HG02610 (cell line): ENCODE measurements at regions not wholly inside any gene's neighbourhood (a gene's known extent, or its start where the extent isn't known, plus 50 kb on each side); places are given as distances from the start of the nearest gene placed in this dataset.
"Not testable (repeated sequence)": the region's sequence is repeated elsewhere in the genome, so short reads cannot be mapped to it uniquely, and the experiment has no call there.

Experiments
- ATAC-seq: cut with Tn5 transposase; IDR thresholded peaks from one replicate; pipeline ENCODE4 v1.9.1; 2021; ENCODE audit warnings: mild to moderate bottlenecking, moderate library complexity; ENCODE audit not compliant: unreplicated experiment

DNA sequence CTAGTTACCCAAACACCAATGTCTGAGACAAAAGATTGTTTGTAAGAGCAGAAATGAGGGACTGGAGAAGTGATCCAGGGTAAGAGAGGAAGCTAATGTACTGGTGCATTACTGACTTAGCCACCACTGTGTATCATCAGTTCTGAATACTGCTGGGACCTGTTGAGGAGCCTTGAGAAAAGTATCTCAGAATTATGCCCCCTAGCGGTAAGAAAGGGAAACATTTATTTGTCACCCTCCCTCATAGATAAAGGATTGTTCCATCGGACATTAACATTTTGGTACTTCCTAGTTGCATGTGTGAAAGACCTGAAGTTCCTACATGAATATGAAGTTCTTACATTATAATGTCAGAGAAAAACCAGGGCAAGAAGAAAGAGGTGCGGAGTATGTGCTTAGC is 612.5 kb downstream of the FSCB start:
- peak; percentile 72 for ATAC-seq

GRCh38 chr14:43887523-43887922 is 619.6 kb downstream of the FSCB start:
- ATAC-seq = no peak

DNA sequence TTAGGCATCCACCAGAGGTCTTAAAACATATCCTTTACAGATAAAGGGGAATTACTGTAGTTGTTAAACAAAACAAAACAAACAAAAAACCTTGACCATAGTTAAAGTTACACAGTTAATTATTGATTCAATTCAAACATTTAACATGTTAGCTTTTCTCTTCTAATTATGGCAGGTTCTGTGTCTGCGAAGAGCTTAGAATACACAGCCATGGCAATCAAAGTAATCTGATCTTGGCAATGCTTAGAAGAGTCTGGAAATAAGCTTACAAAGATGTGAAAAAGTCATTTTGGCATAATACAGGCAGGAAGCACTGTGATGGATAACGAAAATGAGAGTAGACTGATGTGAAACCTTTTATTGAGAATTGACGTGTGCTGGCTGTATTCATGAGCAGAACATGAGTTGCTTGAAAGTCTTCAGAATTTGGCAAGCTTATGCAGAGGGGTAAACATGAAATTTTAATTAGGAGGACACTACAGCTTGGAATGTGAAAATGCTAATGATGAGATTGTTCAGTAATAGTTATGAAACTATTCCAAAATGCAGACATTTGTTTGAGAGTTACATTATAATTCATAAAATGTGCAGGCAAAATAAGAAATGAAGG is 629.6 kb downstream of the FSCB start:
- ATAC-seq = peak; percentile 79

DNA sequence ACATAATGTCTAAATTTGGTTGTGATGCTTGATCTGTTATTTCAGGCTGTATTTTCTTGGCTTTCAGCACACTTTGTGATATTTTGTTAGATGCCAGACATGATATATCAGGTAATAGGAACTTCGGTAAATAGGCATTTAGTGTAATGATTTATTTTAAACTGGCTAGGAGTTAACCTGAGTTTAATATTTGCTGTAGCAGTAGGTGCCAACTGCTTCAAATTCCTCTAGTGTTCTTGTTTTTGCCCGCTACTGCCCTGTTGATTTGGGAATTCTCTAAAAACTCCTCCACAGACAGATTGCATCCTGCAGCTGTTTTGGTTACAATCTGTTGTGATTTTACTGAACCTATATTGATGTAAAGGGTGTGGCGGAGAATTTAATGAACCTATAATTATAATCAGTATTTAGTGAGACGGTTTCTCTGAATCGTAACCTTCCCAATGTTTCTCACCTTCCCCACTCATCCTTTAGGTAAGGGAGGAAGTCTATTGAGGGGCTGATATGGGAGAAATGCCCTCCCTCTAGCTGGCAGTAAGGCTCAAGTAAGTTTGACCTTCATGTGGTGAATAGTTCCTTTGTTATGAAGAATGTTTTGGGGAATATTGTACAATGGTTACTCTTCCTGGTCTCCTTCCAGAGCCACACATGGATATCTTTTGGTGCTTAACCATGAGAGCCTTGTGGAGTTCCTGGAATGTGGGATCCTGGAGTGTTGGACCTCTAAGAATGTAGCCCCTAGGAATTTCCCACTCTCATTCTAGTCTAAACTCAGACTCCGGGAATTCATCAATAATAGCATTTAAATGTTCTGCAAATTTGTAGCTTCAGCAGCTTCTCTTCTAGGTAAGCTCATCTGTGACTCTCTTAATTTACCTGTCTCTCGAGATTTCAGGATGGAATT is 634.1 kb downstream of the FSCB start:
- ATAC-seq = no peak

DNA sequence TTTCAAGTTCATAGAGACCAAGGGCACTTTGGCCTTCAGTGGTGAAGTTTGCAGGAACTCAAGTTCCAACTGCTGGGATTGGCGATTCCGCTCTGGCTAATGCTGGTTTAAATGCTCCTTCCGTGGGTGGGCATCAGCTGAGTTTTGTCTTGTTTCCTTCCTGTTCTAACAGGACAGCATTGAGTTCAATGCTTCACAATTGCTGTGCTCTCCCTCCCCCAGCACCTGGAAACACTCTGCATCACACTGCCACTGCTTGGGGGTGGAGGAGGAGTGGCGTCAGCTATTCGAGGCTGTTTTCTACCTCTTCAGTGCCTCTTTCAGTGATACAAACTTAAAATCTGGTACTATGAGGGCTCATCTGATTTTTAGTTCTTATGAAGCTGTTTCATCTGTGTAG is 634.9 kb downstream of the FSCB start:
- ATAC-seq = no peak

DNA sequence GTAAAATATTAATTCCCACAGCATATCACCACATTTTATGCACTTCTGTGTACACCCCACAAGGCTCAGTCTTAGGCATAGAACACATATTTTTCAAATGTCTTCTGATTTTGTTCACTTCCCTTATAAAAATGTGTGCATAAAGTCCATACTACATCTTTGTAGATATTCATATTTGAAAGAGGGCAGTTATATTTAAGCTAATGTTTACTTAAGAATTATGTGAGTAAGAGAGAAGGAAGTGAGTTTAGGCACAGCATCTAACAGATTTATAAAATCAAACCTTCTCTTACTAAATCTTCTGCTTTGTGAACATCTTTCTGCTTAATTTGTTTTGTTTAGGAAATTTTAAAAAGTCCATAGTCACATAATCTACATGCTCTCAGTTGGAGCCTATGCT is 648.1 kb downstream of the FSCB start:
- no peak for ATAC-seq

DNA sequence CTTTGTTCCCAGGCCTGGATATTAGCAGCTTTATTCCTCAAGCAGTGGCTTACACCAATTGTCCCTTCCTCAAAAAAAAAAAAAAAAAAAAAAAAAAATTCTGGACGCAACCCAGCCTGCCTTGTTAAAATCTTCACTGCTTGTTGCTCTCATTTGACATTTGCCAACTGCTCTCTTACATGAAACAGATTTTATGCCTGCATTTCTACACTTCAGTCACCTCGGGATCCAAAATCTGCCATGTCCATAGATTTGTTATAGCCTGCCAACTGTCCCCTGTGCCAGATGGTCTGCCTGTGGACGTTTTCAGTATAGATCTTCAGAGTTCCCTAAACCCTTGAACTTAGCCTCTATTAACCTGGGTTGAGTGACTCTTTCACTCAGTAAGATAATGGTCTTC is 651.5 kb downstream of the FSCB start:
- no peak for ATAC-seq

DNA sequence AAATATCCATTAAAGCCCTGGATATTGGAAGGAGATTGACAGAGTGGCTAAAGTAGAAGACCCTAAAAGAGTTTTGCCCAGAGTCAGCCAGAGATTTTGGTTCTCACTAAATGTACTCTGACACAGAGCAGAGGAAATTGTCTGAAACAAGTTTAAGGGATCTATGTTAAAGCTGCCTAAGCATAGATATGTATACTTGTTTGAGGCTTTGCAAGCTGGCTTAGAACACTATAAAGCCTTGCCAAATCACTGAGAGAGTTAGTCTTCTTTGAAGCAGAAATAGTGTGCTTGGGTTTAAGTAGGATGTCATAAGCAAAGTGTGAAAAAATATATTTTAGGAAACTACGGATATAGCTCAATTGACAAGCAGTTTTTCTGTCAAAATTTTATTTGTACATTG is 653.5 kb downstream of the FSCB start:
- no peak for ATAC-seq

- peak; percentile 83 for ATAC-seq
Measured at GRCh38 chr14:43803076-43803689, 703.9 kb downstream of the FSCB start.

- ATAC-seq = no peak
Measured at GRCh38 chr14:43795600-43796228, 711.4 kb downstream of the FSCB start.

- ATAC-seq = no peak
Measured at GRCh38 chr14:43793579-43793978, 713.5 kb downstream of the FSCB start.

- no peak for ATAC-seq
Measured at GRCh38 chr14:43792980-43793379, 714.1 kb downstream of the FSCB start.

GRCh38 chr14:43790681-43791080 is 716.4 kb downstream of the FSCB start:
- no peak for ATAC-seq

DNA sequence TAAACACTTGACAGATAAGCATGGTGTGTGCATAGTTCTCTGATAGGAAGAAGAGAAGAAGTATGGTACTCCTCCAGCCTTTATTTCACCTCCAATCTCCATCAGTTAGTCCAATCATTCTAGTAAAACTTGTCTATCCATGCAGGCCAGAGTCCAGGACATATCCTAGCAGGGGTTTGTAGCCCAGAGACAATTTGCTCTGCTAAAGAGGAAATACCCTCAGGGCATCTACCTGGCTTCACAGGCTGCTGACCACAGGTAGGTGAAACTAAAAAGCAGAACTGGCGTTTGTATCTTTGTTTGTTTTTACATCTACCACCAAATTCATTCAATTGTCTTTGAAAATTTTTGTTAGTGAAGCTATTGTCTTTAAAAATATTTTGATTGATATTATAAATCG is 717.6 kb downstream of the FSCB start:
- ATAC-seq = no peak

- no peak for ATAC-seq
Measured at GRCh38 chr14:43786066-43786762, 720.9 kb downstream of the FSCB start.

DNA sequence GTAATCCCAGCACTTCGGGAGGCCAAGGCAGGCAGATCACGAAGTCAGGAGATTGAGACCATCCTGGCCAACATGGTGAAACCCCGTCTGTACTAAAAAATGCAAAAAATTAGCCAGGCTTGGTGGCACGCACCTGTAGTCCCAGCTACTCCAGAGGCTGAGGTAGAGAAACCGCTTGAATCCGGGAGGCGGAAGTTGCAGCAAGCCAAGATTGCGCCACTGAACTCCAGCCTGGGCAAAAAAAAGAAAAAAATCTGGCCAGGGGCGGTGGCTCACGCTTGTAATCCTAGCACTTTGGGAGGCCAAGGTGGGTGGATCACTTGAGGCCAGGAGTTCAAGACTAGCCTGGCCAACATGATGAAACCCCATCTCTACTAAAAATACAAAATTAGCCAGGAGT is 722.7 kb downstream of the FSCB start:
- not testable (repeated sequence) for ATAC-seq

DNA sequence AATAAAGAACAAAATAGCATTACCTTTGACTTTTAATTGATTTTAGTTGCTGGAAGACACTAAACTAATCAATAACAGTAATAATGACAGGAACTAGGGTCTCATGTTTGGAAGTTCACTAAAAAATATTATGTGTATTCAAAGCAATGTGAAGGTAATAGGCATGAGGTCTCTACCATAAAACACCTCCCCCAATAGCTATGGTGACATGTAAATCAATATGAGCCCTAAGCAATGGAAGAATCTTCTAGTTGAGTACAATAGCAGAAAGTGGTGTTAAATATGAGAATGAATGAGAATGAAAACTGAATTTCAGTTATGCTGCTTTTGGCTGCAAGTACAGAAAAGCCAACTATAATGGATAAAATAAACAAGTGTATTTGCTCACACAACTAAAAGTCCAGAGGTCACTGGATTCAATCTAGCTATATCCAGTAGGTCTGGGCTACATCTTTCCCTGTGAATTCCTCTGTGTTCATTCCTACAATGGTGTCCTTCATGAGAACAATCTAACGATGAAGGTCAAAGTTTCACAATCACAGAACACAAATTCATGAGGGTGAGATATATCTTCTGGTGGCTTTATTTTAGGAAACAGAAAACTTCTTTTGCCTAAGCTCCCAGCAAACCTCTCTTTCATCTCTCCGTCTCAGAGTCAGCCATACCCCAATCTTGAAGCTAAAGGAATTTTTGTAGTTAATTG is 728.0 kb downstream of the FSCB start:
- ATAC-seq = no peak

- ATAC-seq = no peak
Measured at GRCh38 chr14:43778570-43778936, 728.5 kb downstream of the FSCB start.

DNA sequence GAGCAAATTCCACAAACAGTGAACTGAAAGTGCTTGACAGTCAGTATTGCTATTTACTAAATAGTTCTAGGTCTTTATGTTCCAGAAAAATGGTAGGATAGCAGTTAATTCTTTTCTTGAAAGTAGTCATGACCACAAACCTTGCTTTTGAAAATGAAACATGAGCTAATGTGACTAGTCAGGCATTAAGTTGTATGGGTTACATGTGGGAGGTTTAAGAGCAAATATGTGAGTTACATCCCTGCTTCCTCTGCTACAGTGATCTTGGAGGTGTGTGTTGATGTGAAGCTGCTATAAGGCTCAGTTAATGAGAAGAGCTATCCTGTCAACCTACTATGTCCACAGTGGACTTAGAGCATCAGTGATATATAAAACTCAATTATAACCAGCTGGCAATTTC is 741.6 kb downstream of the FSCB start:
- ATAC-seq = no peak

DNA sequence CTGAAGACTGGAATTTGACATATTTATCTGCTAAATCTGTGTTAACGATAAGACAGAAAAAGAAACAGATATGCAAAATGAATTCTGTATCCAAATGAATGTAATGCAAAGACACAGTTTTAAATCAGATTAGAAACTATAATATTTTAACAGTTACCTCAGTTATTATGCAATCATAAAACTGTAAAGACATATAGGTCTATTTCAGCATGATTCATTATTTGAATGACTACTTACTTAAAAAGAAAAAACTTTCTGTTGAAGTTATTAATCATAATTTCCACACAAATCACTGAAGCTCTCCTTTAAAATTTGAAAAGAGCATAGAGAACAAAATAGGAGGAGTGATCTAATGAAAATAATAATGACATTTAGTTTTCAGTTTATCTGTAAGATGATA is 742.6 kb downstream of the FSCB start:
- ATAC-seq = no peak
